ENCODE measurements at regions not wholly inside any gene's neighbourhood (a gene's known extent, or its start where the extent isn't known, plus 50 kb on each side); places are given as distances from the start of the nearest gene placed in this dataset.

DNA sequence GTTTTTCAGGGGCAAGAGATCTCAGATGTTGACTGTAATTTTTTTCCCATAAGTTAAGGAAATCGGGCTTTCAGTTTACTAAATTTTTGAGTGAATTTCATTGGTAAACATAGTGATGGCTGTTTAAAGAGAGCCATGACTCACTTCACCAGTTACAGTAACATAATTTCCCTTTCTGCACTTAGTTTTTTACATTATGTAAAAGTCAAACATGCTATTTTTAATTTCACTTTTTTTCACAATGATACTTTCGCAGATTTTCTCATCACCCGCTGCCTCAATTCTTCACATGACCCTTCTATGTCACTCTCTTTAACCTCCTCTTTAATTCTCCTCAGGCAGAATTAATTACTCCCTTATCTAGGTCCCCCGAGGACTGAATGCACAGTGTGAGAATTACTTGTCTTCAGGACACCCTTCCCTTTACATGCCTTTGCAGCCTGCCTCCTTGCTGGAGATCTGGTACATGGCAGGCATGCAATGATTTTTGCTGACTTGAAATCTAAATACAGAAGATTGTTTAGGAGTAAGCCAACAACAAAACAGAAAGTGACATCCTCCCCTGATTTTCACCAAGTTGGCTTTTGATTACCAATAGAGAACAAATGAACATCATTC, 217.5 kb upstream of the S1PR3 start:
- H3K27ac ChIP-seq: no peak overlapping the region
- H3K4me3 ChIP-seq: no peak overlapping the region
- DNase-seq (ENCODE audit: low spot score) (no peak), ATAC-seq (ENCODE audit: insufficient number of reproducible peaks, low FRiP score, low read depth) (no peak)
- TF ChIP-seq, protein P1, sequence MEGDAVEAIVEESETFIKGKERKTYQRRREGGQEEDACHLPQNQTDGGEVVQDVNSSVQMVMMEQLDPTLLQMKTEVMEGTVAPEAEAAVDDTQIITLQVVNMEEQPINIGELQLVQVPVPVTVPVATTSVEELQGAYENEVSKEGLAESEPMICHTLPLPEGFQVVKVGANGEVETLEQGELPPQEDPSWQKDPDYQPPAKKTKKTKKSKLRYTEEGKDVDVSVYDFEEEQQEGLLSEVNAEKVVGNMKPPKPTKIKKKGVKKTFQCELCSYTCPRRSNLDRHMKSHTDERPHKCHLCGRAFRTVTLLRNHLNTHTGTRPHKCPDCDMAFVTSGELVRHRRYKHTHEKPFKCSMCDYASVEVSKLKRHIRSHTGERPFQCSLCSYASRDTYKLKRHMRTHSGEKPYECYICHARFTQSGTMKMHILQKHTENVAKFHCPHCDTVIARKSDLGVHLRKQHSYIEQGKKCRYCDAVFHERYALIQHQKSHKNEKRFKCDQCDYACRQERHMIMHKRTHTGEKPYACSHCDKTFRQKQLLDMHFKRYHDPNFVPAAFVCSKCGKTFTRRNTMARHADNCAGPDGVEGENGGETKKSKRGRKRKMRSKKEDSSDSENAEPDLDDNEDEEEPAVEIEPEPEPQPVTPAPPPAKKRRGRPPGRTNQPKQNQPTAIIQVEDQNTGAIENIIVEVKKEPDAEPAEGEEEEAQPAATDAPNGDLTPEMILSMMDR (IDR thresholded peaks at IDR 0.05): no peak
- peaks cover 31 to 55% of the 10 kb centered on the region in 2 donors for H3K4me1 ChIP-seq (ENCODE audit: control insufficient read depth in 1 of 2, low read depth in 2 of 2)
- H3K36me3 ChIP-seq: no peaks in the 10 kb centered on the region
- no peaks in the 10 kb centered on the region for H3K9me3 ChIP-seq
- H3K27me3 ChIP-seq (replicated peaks; ENCODE audit: insufficient read depth): no peaks in the 10 kb centered on the region

DNA sequence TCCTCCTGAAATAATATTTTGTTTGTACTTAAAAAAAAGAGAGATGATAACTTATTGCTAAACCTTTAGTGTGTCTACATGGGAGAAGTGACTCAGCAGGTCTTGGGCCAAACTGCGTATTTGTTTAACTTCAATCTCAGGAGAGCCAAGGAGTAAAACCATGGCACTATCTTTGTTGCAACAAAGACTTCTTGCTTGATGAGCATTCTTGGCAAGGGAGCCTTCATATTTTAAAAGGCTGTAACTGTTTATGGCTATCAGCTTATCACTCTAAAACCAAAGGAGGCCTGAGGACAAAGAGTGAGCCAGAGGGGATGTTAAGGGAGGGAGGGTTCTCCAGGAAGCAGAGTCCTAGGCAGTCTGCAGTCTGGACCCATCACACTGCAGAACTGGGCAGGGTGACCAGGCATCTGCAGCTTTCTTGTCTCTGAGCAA, 216.2 kb upstream of the S1PR3 start:
- peak; percentile 60 for ATAC-seq (ENCODE audit: insufficient number of reproducible peaks, low FRiP score, low read depth)
- no peak for DNase-seq (ENCODE audit: low spot score)
- H3K27me3 ChIP-seq (replicated peaks; ENCODE audit: insufficient read depth): no peaks in the 10 kb centered on the region
- peak overlapping the region in 1 of 2 donors; percentile 60 for H3K27ac ChIP-seq
- H3K36me3 ChIP-seq: no peaks in the 10 kb centered on the region
- peaks cover 31 to 55% of the 10 kb centered on the region in 2 donors for H3K4me1 ChIP-seq (ENCODE audit: control insufficient read depth in 1 of 2, low read depth in 2 of 2)
- TF ChIP-seq, protein P1 (IDR thresholded peaks at IDR 0.05): no peak
- H3K4me3 ChIP-seq: no peak overlapping the region
- no peaks in the 10 kb centered on the region for H3K9me3 ChIP-seq

DNA sequence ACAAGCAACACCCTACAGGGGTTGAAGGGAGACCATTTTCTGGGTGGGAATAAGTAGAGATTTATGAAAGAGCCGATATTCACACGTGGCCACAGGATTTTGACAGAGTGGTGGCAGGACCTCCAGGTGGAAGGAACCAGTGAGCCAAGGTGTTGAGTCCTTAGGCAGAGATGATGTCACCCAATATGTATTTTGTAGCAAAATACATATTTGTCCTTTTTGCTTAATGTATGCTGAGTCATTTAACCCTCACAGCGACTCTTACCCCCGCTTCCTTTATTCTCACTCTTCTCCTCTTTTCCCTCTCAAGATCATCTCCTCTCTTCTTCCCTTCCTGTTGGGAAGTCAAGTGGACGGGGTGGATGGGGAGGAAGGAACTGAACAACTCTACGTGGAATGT, 215.7 kb upstream of the S1PR3 start:
- H3K4me3 ChIP-seq: no peak overlapping the region
- H3K4me1 ChIP-seq (ENCODE audit: control insufficient read depth in 1 of 2, low read depth in 2 of 2): peaks cover 31 to 55% of the 10 kb centered on the region in 2 donors
- no peaks in the 10 kb centered on the region for H3K9me3 ChIP-seq
- no peak for ATAC-seq (ENCODE audit: insufficient number of reproducible peaks, low FRiP score, low read depth)
- no peaks in the 10 kb centered on the region for H3K27me3 ChIP-seq (replicated peaks; ENCODE audit: insufficient read depth)
- H3K36me3 ChIP-seq: no peaks in the 10 kb centered on the region
- TF ChIP-seq, protein P1 (IDR thresholded peaks at IDR 0.05): no peak
- no peak for DNase-seq (ENCODE audit: low spot score)
- peak overlapping the region; percentile 37 to 60 for H3K27ac ChIP-seq

DNA sequence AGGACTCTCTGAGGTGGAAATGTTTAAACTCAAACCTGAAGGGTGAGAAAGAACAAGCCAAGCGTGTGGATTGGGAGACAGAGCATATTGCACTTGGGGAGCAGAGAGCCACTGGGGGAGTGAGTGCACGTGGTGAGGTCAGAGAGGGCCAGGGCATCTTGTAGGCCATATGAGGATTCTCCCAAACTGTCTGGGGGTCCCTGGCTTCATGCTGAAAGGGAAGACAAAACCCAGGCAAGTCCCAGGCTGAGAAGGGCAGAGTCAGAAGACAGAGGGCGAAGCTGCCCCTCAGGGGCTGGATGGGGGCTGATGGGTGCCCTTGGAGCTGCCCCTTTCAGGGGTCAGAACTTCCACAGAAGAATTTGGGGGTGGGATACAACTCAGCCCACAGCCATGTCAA, 215.3 kb upstream of the S1PR3 start:
- DNase-seq (ENCODE audit: low spot score) (no peak), ATAC-seq (ENCODE audit: insufficient number of reproducible peaks, low FRiP score, low read depth) (no peak)
- Histone ChIP-seq H3K27ac (peak overlapping the region; percentile 37 to 60), H3K27me3 (replicated peaks; ENCODE audit: insufficient read depth) (no peaks in the 10 kb centered on the region), H3K4me3 (no peak overlapping the region), H3K9me3 (no peaks in the 10 kb centered on the region), H3K36me3 (no peaks in the 10 kb centered on the region), H3K4me1 (ENCODE audit: control insufficient read depth in 1 of 2, low read depth in 2 of 2) (peaks cover 31 to 55% of the 10 kb centered on the region in 2 donors)
- TF ChIP-seq, protein P1 (IDR thresholded peaks at IDR 0.05): no peak

DNA sequence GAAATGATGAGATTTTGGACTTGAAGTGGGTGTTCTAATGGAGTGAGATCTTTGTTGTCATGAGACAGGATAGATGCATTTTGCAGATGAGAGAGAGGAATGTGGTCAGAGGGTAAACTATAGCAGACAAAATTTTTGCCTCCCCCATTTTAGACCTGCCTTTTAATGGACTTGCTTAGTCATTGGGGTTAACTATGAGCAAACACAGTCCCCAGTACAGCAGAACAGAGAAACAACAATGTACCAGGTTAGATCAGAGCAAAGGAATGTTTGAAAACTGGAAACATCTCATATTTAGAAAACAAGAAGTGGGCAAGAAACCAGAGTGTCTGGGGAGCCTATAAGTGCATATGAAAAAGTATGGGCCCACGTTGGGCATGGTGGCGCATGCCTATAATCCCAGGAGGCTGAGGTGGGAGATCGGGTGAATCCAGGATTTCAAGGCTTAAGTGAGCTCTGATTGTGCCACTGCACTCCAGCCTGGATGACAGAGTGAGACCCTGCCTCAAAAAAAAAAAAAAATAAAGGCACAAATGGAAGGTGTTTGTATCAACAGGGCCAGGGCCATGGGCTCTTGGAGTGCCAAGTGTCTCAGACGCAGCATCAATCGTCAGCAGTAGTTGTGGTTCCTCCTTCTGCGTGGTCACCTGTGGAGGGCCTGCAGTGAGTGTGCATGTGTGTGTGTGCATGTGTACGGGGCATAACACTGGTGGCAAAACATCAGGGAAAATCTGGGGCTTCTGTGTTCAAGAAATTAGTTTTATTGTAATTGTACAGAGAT, 214.4 kb upstream of the S1PR3 start:
- no peak overlapping the region for H3K4me3 ChIP-seq
- DNase-seq (ENCODE audit: low spot score) (no peak), ATAC-seq (ENCODE audit: insufficient number of reproducible peaks, low FRiP score, low read depth) (no peak)
- H3K36me3 ChIP-seq: no peaks in the 10 kb centered on the region
- peaks cover 35 to 61% of the 10 kb centered on the region in 2 donors for H3K4me1 ChIP-seq (ENCODE audit: control insufficient read depth in 1 of 2, low read depth in 2 of 2)
- peak overlapping the region in 1 of 2 donors; percentile 60 for H3K27ac ChIP-seq
- TF ChIP-seq, protein P1 (IDR thresholded peaks at IDR 0.05): no peak
- no peaks in the 10 kb centered on the region for H3K9me3 ChIP-seq
- no peaks in the 10 kb centered on the region for H3K27me3 ChIP-seq (replicated peaks; ENCODE audit: insufficient read depth)

Measured in thoracic aorta (tissue), 2 donors.